ENCODE measurements at regions not wholly inside any gene's neighbourhood (a gene's known extent, or its start where the extent isn't known, plus 50 kb on each side); places are given as distances from the start of the nearest gene placed in this dataset.

DNA sequence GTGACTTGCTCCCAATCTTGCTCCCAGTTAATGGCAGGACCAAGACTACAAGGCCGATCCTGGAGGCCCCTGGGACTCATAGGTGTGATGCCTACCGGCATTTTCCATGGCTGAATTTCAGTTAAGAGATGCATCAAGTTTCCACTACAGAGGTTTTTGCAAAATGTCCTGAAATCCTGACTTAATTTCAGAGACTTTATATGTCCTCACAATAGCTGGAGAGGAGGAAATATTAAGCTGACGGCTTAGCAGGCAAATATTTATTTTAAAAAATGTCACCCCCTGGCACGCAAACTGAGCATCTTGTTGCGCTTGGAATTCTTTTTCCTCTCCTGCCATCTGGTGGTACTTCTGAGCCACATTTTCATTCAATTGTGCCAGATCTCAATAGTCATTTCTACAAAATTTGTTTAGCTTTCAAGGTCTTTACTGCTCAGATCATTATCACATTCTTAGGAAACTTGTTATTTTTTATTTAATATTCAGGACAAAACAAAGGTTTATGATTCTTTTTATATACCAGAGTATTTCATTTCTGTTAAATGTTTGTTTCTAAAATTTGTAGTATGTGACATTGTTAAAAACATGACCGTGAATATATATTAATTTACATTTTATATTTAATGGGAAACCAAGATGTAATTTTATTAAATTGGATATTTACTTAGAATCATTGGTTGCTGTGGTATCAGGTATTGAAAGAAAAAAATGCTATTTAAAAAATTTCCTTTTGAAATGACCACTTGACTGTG is 189.2 kb upstream of the THRB start:
- no peak overlapping the region for H3K4me3 ChIP-seq (ENCODE audit: low read length)

DNA sequence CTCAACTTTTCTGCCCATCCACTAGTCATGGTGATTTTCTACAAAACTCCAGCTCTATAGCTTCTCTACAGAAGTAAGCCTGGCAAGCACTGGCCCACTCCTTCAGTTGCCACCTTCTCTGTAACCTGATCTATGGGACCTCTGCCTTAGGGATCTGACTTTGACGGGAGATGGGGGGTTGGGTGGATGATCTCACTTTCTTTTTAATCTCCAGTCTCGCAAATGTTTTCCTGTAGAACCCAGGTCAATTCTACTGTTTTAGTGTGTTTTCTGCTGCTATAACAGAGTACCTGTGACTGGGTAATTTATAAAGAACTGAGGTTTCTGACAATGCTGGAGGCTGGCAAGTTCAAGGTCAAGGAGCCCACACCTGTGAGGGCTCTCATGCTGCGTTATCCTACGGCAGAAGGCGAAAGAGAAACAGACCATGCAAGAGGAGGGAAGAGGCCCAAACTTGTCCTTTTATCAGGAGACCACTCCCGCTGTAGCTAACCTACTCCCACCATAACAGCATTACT is 189.9 kb upstream of the THRB start:
- TF ChIP-seq, protein P1, sequence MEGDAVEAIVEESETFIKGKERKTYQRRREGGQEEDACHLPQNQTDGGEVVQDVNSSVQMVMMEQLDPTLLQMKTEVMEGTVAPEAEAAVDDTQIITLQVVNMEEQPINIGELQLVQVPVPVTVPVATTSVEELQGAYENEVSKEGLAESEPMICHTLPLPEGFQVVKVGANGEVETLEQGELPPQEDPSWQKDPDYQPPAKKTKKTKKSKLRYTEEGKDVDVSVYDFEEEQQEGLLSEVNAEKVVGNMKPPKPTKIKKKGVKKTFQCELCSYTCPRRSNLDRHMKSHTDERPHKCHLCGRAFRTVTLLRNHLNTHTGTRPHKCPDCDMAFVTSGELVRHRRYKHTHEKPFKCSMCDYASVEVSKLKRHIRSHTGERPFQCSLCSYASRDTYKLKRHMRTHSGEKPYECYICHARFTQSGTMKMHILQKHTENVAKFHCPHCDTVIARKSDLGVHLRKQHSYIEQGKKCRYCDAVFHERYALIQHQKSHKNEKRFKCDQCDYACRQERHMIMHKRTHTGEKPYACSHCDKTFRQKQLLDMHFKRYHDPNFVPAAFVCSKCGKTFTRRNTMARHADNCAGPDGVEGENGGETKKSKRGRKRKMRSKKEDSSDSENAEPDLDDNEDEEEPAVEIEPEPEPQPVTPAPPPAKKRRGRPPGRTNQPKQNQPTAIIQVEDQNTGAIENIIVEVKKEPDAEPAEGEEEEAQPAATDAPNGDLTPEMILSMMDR (conservative IDR thresholded peaks at IDR 0.05; ENCODE audit: low read length) = no peak
- H3K4me3 ChIP-seq (ENCODE audit: low read length) = no peak overlapping the region
- no peak for DNase-seq (ENCODE audit: low read depth)

More for the DNA sequence above, 189.2 kb upstream of the THRB start:
- DNase-seq (ENCODE audit: low read depth) = peak; percentile 86
- TF ChIP-seq, protein P1 (conservative IDR thresholded peaks at IDR 0.05; ENCODE audit: low read length) = peak; percentile 76

DNA sequence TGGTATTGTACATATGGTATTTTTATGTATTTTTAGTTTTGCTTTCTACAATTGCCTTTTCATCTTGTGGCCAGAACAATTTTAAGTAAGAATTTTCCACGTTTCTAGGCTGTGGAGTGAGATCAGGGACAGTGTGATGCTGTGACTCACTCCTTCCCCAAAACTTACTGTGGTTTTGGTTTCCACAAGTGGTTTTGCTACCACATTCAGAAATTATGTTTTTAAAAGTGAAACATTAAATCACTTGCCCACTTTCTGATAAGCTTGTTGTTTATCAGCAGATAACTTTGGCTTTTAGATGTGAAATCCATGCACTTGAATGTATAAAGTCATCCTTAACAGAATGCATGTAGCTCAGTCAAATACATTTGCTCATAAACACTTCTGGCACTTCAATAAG is 192.2 kb upstream of the THRB start:
- peak; percentile 76 for DNase-seq (ENCODE audit: low read depth)
- TF ChIP-seq, protein P1 (conservative IDR thresholded peaks at IDR 0.05; ENCODE audit: low read length) = no peak
- no peak overlapping the region for H3K4me3 ChIP-seq (ENCODE audit: low read length)

DNA sequence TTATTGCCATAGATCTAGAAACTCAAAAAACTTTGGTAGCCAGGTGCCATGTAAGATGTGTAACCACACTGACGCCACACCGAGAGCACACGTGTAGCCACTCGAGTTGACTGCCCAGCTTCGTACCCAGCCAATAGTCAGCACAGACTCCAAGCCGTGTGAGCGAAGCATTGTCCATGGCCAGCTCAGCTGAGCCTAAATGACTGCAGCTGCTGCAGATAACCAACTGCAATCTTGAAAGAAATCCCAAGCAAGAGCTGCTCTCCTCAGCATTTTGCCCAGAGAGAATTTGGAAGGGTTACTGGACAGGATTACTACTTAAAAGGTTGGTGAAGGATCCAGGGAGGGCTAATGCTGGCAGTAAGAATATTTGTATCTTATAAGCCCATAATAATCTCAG is 193.0 kb upstream of the THRB start:
- TF ChIP-seq, protein P1 (conservative IDR thresholded peaks at IDR 0.05; ENCODE audit: low read length) = 0 out of 2 replicates have a peak, but pooled peaks have one; percentile 4
- no peak overlapping the region for H3K4me3 ChIP-seq (ENCODE audit: low read length)
- no peak for DNase-seq (ENCODE audit: low read depth)

DNA sequence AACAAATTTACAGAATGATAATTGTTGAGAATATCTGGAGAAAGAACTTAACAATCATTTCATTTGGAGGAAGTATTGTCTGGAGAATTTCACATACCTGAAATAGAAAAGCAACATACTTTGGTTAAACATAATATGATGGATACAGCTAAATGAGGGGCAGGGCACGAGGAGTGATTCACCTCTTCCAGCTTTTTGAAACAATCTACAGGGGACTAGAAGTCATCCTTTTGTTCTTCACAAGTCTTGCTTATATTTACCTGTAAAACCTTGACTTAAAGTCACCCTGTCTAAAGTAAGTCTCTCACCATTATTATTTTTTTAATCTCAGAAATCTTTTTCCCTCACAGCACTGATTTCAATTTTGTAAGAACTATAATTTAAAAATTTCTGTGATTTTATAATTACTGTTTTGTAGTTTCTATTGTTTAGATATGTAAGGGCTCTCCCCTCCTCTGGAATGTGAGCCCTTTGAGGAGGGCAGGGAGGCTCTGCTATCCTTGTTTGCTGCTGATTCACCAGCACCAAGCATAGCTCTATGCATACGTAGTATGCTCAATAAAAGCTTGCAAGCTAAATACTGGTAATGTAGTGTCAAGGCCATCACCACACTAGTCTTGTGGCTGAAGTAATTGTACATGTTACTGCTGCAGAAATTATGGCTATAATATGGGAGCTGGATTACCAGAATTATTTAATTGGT is 193.9 kb upstream of the THRB start:
- no peak overlapping the region for H3K4me3 ChIP-seq (ENCODE audit: low read length)
- TF ChIP-seq, protein P1 (conservative IDR thresholded peaks at IDR 0.05; ENCODE audit: low read length) = no peak
- DNase-seq (ENCODE audit: low read depth) = peak; percentile 7

DNA sequence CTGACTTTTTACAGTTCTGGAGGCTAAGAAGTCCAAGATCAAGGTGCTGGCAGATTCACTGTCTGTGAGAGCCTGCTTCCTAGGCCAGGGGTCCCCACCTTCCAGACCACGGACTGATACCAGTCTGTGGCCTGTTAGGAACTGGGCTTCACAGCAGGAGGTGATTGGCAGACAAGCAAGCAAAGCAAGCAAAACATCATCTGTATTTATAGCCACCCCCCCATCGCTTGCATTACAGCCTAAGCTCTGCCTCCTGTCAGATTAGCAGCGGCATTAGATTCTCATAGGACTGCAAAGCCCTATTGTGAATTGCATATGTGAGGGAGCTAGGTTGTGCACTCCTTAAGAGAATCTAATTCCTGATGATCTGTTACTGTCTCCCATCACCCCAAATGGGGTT is 194.7 kb upstream of the THRB start:
- H3K4me3 ChIP-seq (ENCODE audit: low read length) = no peak overlapping the region
- no peak for DNase-seq (ENCODE audit: low read depth)
- TF ChIP-seq, protein P1 (conservative IDR thresholded peaks at IDR 0.05; ENCODE audit: low read length) = no peak

Data from AG10803 (cell line).